HEK293 (cell line): ENCODE measurements at regions not wholly inside any gene's neighbourhood (a gene's known extent, or its start where the extent isn't known, plus 50 kb on each side); places are given as distances from the start of the nearest gene placed in this dataset.

Experiments
- CTCF ChIA-PET: fragments of 350-600 bp; formaldehyde crosslinking; extraction: SDS; loops from one replicate; lab custom pipeline; 2021; ENCODE audit warnings: antibody characterized with exemption; lab: Yijun Ruan, JAX
- POLR2A ChIA-PET: fragments of 300-600 bp; formaldehyde crosslinking; extraction: SDS; loops from one replicate; lab custom pipeline; 2020; ENCODE audit warnings: antibody characterized with exemption, inconsistent platforms; lab: Yijun Ruan, JAX
- H3K27ac ChIP-seq: fragments of 200-500 bp; sonication (Bioruptor generic); 2 replicates; pipeline ENCODE4 v1.5.1; 2014; ENCODE audit warnings: low read depth, low read length, control low read depth, inconsistent platforms; ENCODE audit errors: extremely low read depth
- H3K36me3 ChIP-seq, 2 experiments: fragments of 200-500 bp in 1 of 2; sonication (Bioruptor generic) in 1 of 2; 1 replicate in 1 of 2; 2 replicates in 1 of 2; pipeline ENCODE4 v1.5.1; 2014 to 2017; ENCODE audit warnings: inconsistent platforms in 2 of 2, low read length in 2 of 2; ENCODE audit not compliant: control insufficient read depth in 2 of 2, insufficient read depth in 1 of 2
- H3K4me1 ChIP-seq: fragments of 200-500 bp; sonication (Bioruptor generic); 2 replicates; pipeline ENCODE4 v1.5.1; 2014; ENCODE audit warnings: mild to moderate bottlenecking, low read length, inconsistent platforms; ENCODE audit not compliant: control insufficient read depth, insufficient read depth
- H3K4me3 ChIP-seq: 2 replicates; pipeline ENCODE4 v1.5.1; 2011; ENCODE audit warnings: low read depth, mild to moderate bottlenecking, control low read depth, low read length, moderate library complexity
- H3K9me3 ChIP-seq: fragments of 200-500 bp; sonication (Bioruptor generic); 2 replicates; pipeline ENCODE4 v1.5.1; 2014; ENCODE audit warnings: low read depth, low read length, inconsistent platforms; ENCODE audit not compliant: control insufficient read depth, insufficient read depth
- GLI2 ChIP-seq: fragments of 450-650 bp; formaldehyde crosslinking; IDR thresholded peaks from 2 replicates; pipeline ENCODE4; 2017; ENCODE audit warnings: missing biosample characterization, missing genetic modification characterization, low read depth, borderline replicate concordance
- GLIS1 ChIP-seq: fragments of 450-650 bp; formaldehyde crosslinking; IDR thresholded peaks from 2 replicates; pipeline ENCODE4 v1.5.1; 2016; ENCODE audit warnings: missing biosample characterization, missing genetic modification characterization
- KLF16 ChIP-seq: fragments of 450-650 bp; formaldehyde crosslinking; IDR thresholded peaks from 2 replicates; pipeline ENCODE4 v1.5.1; 2017; ENCODE audit warnings: missing biosample characterization, missing genetic modification characterization
- KLF7 ChIP-seq: fragments of 450-650 bp; formaldehyde crosslinking; IDR thresholded peaks from 2 replicates; pipeline ENCODE4 v1.5.1; 2016; ENCODE audit warnings: missing biosample characterization, missing genetic modification characterization, borderline replicate concordance
- SP7 ChIP-seq: fragments of 450-650 bp; formaldehyde crosslinking; IDR thresholded peaks from 2 replicates; pipeline ENCODE4 v1.5.1; 2016; ENCODE audit warnings: missing biosample characterization, missing genetic modification characterization
- ZNF140 ChIP-seq: fragments of 450-650 bp; formaldehyde crosslinking; IDR thresholded peaks from 2 replicates; pipeline ENCODE4 v1.5.1; 2016; ENCODE audit warnings: missing biosample characterization, missing genetic modification characterization
- ZNF274 ChIP-seq, 2 experiments: fragments of 200-500 bp in 1 of 2; fragments of 450-650 bp in 1 of 2; sonication (Bioruptor generic) in 1 of 2; formaldehyde crosslinking in 1 of 2; IDR thresholded peaks; 2 replicates each; pipeline versions ENCODE4 v1.5.1 to v1.6.1; 2014 to 2016; ENCODE audit warnings: borderline replicate concordance in 1 of 2, inconsistent platforms in 1 of 2, low read length in 1 of 2, missing biosample characterization in 1 of 2, missing genetic modification characterization in 1 of 2
- ZNF350 ChIP-seq: fragments of 450-650 bp; formaldehyde crosslinking; IDR thresholded peaks from 2 replicates; pipeline ENCODE4 v1.5.0; 2017; ENCODE audit warnings: missing biosample characterization, mild to moderate bottlenecking, missing genetic modification characterization
- ZNF366 ChIP-seq: fragments of 450-650 bp; formaldehyde crosslinking; conservative IDR thresholded peaks from 2 replicates; pipeline ENCODE4 v1.5.1; 2016; ENCODE audit warnings: missing biosample characterization, missing genetic modification characterization
- ZNF426 ChIP-seq: fragments of 450-650 bp; formaldehyde crosslinking; IDR thresholded peaks from 2 replicates; pipeline ENCODE4 v1.5.1; 2017; ENCODE audit warnings: missing biosample characterization, missing genetic modification characterization, mild to moderate bottlenecking, inconsistent platforms, moderate library complexity
- ZNF571 ChIP-seq: fragments of 450-650 bp; formaldehyde crosslinking; IDR thresholded peaks from 2 replicates; pipeline ENCODE4 v1.5.0; 2017; ENCODE audit warnings: missing biosample characterization, missing genetic modification characterization
- ZNF747 ChIP-seq: fragments of 450-650 bp; formaldehyde crosslinking; IDR thresholded peaks from 2 replicates; pipeline ENCODE4 v1.5.1; 2016; ENCODE audit warnings: missing biosample characterization, missing genetic modification characterization
- ZNF777 ChIP-seq: fragments of 450-650 bp; formaldehyde crosslinking; IDR thresholded peaks from 2 replicates; pipeline ENCODE4 v1.5.1; 2017; ENCODE audit warnings: missing biosample characterization, missing genetic modification characterization, borderline replicate concordance
- ZNF843 ChIP-seq: fragments of 450-650 bp; formaldehyde crosslinking; IDR thresholded peaks from 2 replicates; pipeline ENCODE4 v1.5.1; 2016; ENCODE audit warnings: missing biosample characterization, missing genetic modification characterization
- ZXDB ChIP-seq: fragments of 450-650 bp; formaldehyde crosslinking; IDR thresholded peaks from 2 replicates; pipeline ENCODE4 v1.5.1; 2016; ENCODE audit warnings: missing biosample characterization, missing genetic modification characterization
- TF ChIP-seq, protein P1 (sequence below): fragments of 450-650 bp; formaldehyde crosslinking; IDR thresholded peaks from 2 replicates; pipeline ENCODE4 v1.5.1; 2017; ENCODE audit warnings: missing biosample characterization, missing genetic modification characterization
- TF ChIP-seq, protein P2 (sequence below): fragments of 450-650 bp; formaldehyde crosslinking; IDR thresholded peaks from 2 replicates; pipeline ENCODE4 v1.5.1; 2016; ENCODE audit warnings: missing biosample characterization, missing genetic modification characterization, low read depth
- TF ChIP-seq, protein P3 (sequence below): fragments of 450-650 bp; formaldehyde crosslinking; IDR thresholded peaks from 2 replicates; pipeline ENCODE4 v1.5.1; 2016; ENCODE audit warnings: missing biosample characterization, missing genetic modification characterization, borderline replicate concordance
- TF ChIP-seq, protein P4 (sequence below): fragments of 450-650 bp; formaldehyde crosslinking; IDR thresholded peaks from 2 replicates; pipeline ENCODE4 v1.5.1; 2016; ENCODE audit warnings: missing biosample characterization, missing genetic modification characterization
- TF ChIP-seq, protein P5 (sequence below): fragments of 450-650 bp; IDR thresholded peaks from 2 replicates; pipeline ENCODE4 v1.5.1; 2018; ENCODE audit warnings: missing biosample characterization, mild to moderate bottlenecking, missing genetic modification characterization

DNA sequence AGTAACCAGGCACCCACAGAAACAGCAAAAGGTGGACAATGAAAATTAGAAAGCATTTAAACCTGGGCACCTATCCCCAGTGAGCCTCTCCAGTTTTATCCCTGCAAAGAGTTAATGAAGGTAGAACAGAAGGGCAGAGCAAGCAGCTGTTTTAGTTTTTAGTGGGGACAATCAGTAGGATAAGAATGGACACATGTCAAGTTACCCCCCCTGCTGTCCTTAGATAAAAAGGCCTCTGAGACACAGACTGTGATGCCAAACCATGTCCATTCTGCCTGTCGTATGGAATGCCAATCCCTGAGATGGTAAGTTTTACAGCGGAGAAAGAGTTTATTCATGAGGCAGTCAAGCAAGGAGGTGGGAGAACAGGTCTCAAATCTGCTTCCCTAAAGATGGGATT, 162.6 kb upstream of the AGR3 start:
- Histone ChIP-seq H3K27ac (no peak overlapping the region), H3K9me3 (no peaks in the 10 kb centered on the region), H3K4me1 (peaks cover 10% of the 10 kb centered on the region), H3K4me3 (no peak overlapping the region), H3K36me3 (no peaks in the 10 kb centered on the region)
- TF ChIP-seq GLI2 (tag by site-specific recombination) (no peak), ZXDB (tag by site-specific recombination) (no peak), SP7 (tag by site-specific recombination) (no peak), KLF16 (tag by site-specific recombination) (no peak)
- POLR2A ChIA-PET, result no interaction called here
- CTCF ChIA-PET, result interaction anchor here (1.2 kb wide), 1 partner anchor 62 kb away, joined by 3 read pairs; no protein-coding TSS in a partner anchor

DNA sequence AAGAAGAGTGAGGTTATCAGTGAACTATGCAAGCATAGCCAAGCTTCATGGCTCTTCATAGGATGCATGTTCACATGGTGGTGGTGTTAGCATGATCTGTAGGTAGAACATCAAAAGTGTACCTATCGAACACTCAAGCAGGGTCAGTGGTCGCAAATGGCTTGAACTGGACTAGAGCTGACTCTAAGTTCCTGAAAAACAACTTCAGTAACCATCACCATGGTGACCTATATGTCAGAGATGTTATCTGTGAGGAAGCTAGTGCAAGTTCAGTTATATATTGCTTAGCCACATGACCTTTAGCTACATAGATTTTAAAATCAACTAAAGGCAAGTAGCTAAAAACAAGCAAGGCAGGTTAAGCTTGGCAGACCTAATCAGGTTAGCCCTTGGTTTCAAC, 163.1 kb upstream of the AGR3 start:
- no peaks in the 10 kb centered on the region for H3K9me3 ChIP-seq
- no peaks in the 10 kb centered on the region for H3K36me3 ChIP-seq
- no peak for TF ChIP-seq ZNF747 (tag by site-specific recombination)
- TF ChIP-seq ZNF350 (tag by site-specific recombination), result no peak
- no peak for TF ChIP-seq GLI2 (tag by site-specific recombination)
- TF ChIP-seq, protein P1, sequence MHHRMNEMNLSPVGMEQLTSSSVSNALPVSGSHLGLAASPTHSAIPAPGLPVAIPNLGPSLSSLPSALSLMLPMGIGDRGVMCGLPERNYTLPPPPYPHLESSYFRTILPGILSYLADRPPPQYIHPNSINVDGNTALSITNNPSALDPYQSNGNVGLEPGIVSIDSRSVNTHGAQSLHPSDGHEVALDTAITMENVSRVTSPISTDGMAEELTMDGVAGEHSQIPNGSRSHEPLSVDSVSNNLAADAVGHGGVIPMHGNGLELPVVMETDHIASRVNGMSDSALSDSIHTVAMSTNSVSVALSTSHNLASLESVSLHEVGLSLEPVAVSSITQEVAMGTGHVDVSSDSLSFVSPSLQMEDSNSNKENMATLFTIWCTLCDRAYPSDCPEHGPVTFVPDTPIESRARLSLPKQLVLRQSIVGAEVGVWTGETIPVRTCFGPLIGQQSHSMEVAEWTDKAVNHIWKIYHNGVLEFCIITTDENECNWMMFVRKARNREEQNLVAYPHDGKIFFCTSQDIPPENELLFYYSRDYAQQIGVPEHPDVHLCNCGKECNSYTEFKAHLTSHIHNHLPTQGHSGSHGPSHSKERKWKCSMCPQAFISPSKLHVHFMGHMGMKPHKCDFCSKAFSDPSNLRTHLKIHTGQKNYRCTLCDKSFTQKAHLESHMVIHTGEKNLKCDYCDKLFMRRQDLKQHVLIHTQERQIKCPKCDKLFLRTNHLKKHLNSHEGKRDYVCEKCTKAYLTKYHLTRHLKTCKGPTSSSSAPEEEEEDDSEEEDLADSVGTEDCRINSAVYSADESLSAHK, result no peak
- TF ChIP-seq ZNF140 (tag by site-specific recombination), result no peak
- no peak for TF ChIP-seq ZNF777 (tag by site-specific recombination)
- TF ChIP-seq ZNF274 (IDR thresholded peaks at IDR 0.05; ENCODE audit: low read length), result no peak
- TF ChIP-seq ZNF274 (tag by site-specific recombination; IDR thresholded peaks at IDR 0.05; ENCODE audit: borderline replicate concordance), result no peak
- TF ChIP-seq, protein P2, sequence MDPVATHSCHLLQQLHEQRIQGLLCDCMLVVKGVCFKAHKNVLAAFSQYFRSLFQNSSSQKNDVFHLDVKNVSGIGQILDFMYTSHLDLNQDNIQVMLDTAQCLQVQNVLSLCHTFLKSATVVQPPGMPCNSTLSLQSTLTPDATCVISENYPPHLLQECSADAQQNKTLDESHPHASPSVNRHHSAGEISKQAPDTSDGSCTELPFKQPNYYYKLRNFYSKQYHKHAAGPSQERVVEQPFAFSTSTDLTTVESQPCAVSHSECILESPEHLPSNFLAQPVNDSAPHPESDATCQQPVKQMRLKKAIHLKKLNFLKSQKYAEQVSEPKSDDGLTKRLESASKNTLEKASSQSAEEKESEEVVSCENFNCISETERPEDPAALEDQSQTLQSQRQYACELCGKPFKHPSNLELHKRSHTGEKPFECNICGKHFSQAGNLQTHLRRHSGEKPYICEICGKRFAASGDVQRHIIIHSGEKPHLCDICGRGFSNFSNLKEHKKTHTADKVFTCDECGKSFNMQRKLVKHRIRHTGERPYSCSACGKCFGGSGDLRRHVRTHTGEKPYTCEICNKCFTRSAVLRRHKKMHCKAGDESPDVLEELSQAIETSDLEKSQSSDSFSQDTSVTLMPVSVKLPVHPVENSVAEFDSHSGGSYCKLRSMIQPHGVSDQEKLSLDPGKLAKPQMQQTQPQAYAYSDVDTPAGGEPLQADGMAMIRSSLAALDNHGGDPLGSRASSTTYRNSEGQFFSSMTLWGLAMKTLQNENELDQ, result no peak
- ChIA-PET CTCF (interaction anchor here (0.6 to 1.2 kb wide), 2 partner anchors 62 to 605 kb away, joined by 3 read pairs; no protein-coding TSS in a partner anchor), POLR2A (no interaction called here)
- H3K4me1 ChIP-seq, result peaks cover 10% of the 10 kb centered on the region
- no peak overlapping the region for H3K27ac ChIP-seq
- no peak overlapping the region for H3K4me3 ChIP-seq

DNA sequence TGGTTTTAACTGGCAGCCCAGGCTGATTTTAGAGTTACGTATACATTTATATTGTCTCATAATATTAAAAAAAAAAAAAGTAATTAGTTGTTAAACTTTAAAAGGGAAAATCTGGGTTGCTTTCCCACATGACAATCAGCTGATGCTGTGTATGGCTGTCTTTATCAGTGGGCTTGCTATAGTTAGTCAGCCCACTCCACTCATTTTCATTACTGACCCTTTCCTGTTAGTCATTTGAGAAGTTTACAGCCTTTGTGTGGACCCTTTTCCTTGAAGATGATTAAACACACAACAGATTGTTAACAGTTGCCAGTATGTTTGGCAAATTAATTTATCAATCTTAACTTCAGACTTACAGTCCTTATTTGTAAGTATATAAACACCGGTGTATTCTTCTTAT, 164.5 kb upstream of the AGR3 start:
- Histone ChIP-seq H3K27ac (no peak overlapping the region), H3K9me3 (no peaks in the 10 kb centered on the region), H3K36me3 (no peaks in the 10 kb centered on the region), H3K4me3 (no peak overlapping the region), H3K4me1 (peaks cover 4% of the 10 kb centered on the region)
- ChIA-PET CTCF (interaction anchor here (0.6 kb wide), 1 partner anchor 272 kb away, joined by 7 read pairs; no protein-coding TSS in a partner anchor), POLR2A (no interaction called here)
- TF ChIP-seq GLIS1 (no peak), ZNF571 (tag by site-specific recombination) (no peak), ZNF426 (tag by site-specific recombination) (no peak), KLF7 (tag by site-specific recombination) (no peak), ZNF366 (tag by site-specific recombination) (no peak), ZNF843 (no peak)
- TF ChIP-seq, protein P3, sequence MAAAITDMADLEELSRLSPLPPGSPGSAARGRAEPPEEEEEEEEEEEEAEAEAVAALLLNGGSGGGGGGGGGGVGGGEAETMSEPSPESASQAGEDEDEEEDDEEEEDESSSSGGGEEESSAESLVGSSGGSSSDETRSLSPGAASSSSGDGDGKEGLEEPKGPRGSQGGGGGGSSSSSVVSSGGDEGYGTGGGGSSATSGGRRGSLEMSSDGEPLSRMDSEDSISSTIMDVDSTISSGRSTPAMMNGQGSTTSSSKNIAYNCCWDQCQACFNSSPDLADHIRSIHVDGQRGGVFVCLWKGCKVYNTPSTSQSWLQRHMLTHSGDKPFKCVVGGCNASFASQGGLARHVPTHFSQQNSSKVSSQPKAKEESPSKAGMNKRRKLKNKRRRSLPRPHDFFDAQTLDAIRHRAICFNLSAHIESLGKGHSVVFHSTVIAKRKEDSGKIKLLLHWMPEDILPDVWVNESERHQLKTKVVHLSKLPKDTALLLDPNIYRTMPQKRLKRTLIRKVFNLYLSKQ, result no peak
- TF ChIP-seq, protein P4, sequence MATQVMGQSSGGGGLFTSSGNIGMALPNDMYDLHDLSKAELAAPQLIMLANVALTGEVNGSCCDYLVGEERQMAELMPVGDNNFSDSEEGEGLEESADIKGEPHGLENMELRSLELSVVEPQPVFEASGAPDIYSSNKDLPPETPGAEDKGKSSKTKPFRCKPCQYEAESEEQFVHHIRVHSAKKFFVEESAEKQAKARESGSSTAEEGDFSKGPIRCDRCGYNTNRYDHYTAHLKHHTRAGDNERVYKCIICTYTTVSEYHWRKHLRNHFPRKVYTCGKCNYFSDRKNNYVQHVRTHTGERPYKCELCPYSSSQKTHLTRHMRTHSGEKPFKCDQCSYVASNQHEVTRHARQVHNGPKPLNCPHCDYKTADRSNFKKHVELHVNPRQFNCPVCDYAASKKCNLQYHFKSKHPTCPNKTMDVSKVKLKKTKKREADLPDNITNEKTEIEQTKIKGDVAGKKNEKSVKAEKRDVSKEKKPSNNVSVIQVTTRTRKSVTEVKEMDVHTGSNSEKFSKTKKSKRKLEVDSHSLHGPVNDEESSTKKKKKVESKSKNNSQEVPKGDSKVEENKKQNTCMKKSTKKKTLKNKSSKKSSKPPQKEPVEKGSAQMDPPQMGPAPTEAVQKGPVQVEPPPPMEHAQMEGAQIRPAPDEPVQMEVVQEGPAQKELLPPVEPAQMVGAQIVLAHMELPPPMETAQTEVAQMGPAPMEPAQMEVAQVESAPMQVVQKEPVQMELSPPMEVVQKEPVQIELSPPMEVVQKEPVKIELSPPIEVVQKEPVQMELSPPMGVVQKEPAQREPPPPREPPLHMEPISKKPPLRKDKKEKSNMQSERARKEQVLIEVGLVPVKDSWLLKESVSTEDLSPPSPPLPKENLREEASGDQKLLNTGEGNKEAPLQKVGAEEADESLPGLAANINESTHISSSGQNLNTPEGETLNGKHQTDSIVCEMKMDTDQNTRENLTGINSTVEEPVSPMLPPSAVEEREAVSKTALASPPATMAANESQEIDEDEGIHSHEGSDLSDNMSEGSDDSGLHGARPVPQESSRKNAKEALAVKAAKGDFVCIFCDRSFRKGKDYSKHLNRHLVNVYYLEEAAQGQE, result no peak
- TF ChIP-seq, protein P5, sequence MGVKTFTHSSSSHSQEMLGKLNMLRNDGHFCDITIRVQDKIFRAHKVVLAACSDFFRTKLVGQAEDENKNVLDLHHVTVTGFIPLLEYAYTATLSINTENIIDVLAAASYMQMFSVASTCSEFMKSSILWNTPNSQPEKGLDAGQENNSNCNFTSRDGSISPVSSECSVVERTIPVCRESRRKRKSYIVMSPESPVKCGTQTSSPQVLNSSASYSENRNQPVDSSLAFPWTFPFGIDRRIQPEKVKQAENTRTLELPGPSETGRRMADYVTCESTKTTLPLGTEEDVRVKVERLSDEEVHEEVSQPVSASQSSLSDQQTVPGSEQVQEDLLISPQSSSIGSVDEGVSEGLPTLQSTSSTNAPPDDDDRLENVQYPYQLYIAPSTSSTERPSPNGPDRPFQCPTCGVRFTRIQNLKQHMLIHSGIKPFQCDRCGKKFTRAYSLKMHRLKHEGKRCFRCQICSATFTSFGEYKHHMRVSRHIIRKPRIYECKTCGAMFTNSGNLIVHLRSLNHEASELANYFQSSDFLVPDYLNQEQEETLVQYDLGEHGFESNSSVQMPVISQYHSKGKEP, result no peak
